SK-N-SH treated with all-trans-retinoic acid at 6 μM for 48 hours (cell line): ENCODE measurements at regions not wholly inside any gene's neighbourhood (a gene's known extent, or its start where the extent isn't known, plus 50 kb on each side); places are given as distances from the start of the nearest gene placed in this dataset.

Source experiments
- ATAC-seq: fragments of 200-7000 bp; cut with Tn5 transposase; 3 replicates; pipeline ENCODE4 v1.9.1; 2020; ENCODE audit warnings: mild to moderate bottlenecking, moderate library complexity
- ARNTL ChIP-seq: fragments of 450-650 bp; formaldehyde crosslinking; IDR thresholded peaks from 2 replicates; pipeline ENCODE4 v1.5.0; 2020; ENCODE audit warnings: low read depth, mild to moderate bottlenecking, moderate library complexity, borderline replicate concordance
- BACH2 ChIP-seq: fragments of 250-450 bp; sonication (Bioruptor Pico); IDR thresholded peaks from 2 replicates; pipeline ENCODE4 v1.9.0; 2021; ENCODE audit warnings: mild to moderate bottlenecking, borderline replicate concordance
- CSDC2 ChIP-seq: fragments of 250-450 bp; sonication (Bioruptor Pico); IDR thresholded peaks from 2 replicates; pipeline ENCODE4 v1.5.0; 2020; ENCODE audit warnings: mild to moderate bottlenecking, moderate library complexity
- ESRRG ChIP-seq: fragments of 250-450 bp; sonication (Bioruptor Pico); IDR thresholded peaks from 2 replicates; pipeline ENCODE4 v1.6.1; 2021; ENCODE audit warnings: mild to moderate bottlenecking
- GLIS3 ChIP-seq: fragments of 250-450 bp; sonication (Bioruptor Pico); IDR thresholded peaks from 2 replicates; pipeline ENCODE4 v1.5.0; 2020; ENCODE audit warnings: mild to moderate bottlenecking, moderate library complexity
- ISL1 ChIP-seq: fragments of 250-450 bp; sonication (Bioruptor Pico); IDR thresholded peaks from 2 replicates; pipeline ENCODE4 v2.1.2; 2022; ENCODE audit warnings: mild to moderate bottlenecking, moderate library complexity
- OSR1 ChIP-seq: fragments of 250-450 bp; sonication (Bioruptor Pico); IDR thresholded peaks from 2 replicates; pipeline ENCODE4 v1.8.0; 2022; ENCODE audit warnings: moderate library complexity, mild to moderate bottlenecking, inconsistent platforms
- PPARA ChIP-seq: fragments of 250-450 bp; sonication (Bioruptor Pico); IDR thresholded peaks from 2 replicates; pipeline ENCODE4 v1.5.0; 2020; ENCODE audit warnings: mild to moderate bottlenecking, borderline replicate concordance
- RARB ChIP-seq: fragments of 250-450 bp; sonication (Bioruptor Pico); IDR thresholded peaks from 2 replicates; pipeline ENCODE4 v1.8.0; 2021; ENCODE audit warnings: mild to moderate bottlenecking, moderate library complexity
- SNAI2 ChIP-seq: fragments of 250-450 bp; sonication (Bioruptor Pico); IDR thresholded peaks from 2 replicates; pipeline ENCODE4 v1.5.0; 2020; ENCODE audit warnings: mild to moderate bottlenecking, moderate library complexity
- TOX ChIP-seq: fragments of 250-450 bp; sonication (Bioruptor Pico); IDR thresholded peaks from 2 replicates; pipeline ENCODE4 v1.8.0; 2021; ENCODE audit warnings: mild to moderate bottlenecking, moderate library complexity, borderline replicate concordance
- ZC3H10 ChIP-seq: fragments of 250-450 bp; sonication (Bioruptor Pico); IDR thresholded peaks from 2 replicates; pipeline ENCODE4 v1.5.1; 2021; ENCODE audit warnings: mild to moderate bottlenecking, moderate library complexity
- ZFP3 ChIP-seq: fragments of 250-450 bp; sonication (Bioruptor Pico); IDR thresholded peaks from 2 replicates; pipeline ENCODE4 v1.5.0; 2020; ENCODE audit warnings: mild to moderate bottlenecking, moderate library complexity
- ZFP30 ChIP-seq: fragments of 450-650 bp; formaldehyde crosslinking; IDR thresholded peaks from 2 replicates; pipeline ENCODE4 v1.5.0; 2022; ENCODE audit warnings: mild to moderate bottlenecking, moderate library complexity
- ZNF565 ChIP-seq: fragments of 450-650 bp; formaldehyde crosslinking; conservative IDR thresholded peaks from 2 replicates; pipeline ENCODE4 v1.5.0; 2020; ENCODE audit warnings: low read depth, mild to moderate bottlenecking, moderate library complexity
- ZNF70 ChIP-seq: fragments of 450-650 bp; formaldehyde crosslinking; IDR thresholded peaks from 2 replicates; pipeline ENCODE4 v1.5.0; 2020; ENCODE audit warnings: mild to moderate bottlenecking, moderate library complexity
- ZNF8 ChIP-seq: fragments of 450-650 bp; formaldehyde crosslinking; IDR thresholded peaks from 2 replicates; pipeline ENCODE4 v1.5.0; 2020; ENCODE audit warnings: mild to moderate bottlenecking, moderate library complexity
- TF ChIP-seq, protein P1 (sequence below): fragments of 250-450 bp; sonication (Bioruptor Pico); IDR thresholded peaks from 2 replicates; pipeline ENCODE4 v1.5.1; 2021; ENCODE audit warnings: mild to moderate bottlenecking, moderate library complexity
- TF ChIP-seq, protein P2 (sequence below): fragments of 250-450 bp; sonication (Bioruptor Pico); IDR thresholded peaks from 2 replicates; pipeline ENCODE4 v1.8.0; 2021; ENCODE audit warnings: low read depth, mild to moderate bottlenecking, moderate library complexity, borderline replicate concordance
- TF ChIP-seq, protein P3 (sequence below): fragments of 250-450 bp; sonication (Bioruptor Pico); IDR thresholded peaks from 2 replicates; pipeline ENCODE4 v1.5.1; 2020; ENCODE audit warnings: low read depth, mild to moderate bottlenecking, moderate library complexity
- TF ChIP-seq, protein P4 (sequence below): fragments of 250-450 bp; sonication (Bioruptor Pico); IDR thresholded peaks from 2 replicates; pipeline ENCODE4 v1.8.0; 2020; ENCODE audit warnings: mild to moderate bottlenecking, moderate library complexity, borderline replicate concordance

DNA sequence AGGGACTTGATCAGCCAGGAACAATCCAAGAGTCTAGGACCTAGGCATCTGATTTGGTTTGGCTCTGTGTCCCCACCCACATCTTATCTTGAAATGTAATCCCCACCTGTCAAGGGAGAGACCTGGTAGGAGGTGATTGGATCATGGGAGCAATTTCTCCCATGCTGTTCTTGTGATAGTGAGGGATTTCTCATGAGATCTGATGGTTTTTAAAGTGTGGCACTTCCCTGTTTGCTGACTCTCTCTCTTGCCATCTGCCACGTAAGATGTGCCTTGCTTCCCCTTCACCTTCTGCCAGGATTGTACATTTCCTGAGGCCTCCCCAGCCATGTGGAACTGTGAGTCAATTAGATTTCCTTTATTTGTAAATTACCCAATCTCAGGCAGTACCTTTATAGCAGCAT, 201.7 kb upstream of the ACTBL2 start:
- ATAC-seq, result no peak
- TF ChIP-seq ZC3H10 (CRISPR knock-in tag) (no peak), SNAI2 (CRISPR knock-in tag) (no peak), ZNF8 (CRISPR knock-in tag) (no peak), CSDC2 (CRISPR knock-in tag) (no peak), ARNTL (CRISPR knock-in tag) (no peak), PPARA (CRISPR knock-in tag) (no peak), ESRRG (CRISPR knock-in tag) (no peak), ZFP3 (CRISPR knock-in tag) (no peak), ZFP30 (CRISPR knock-in tag) (no peak), BACH2 (no peak), TOX (no peak)
- TF ChIP-seq, protein P1, sequence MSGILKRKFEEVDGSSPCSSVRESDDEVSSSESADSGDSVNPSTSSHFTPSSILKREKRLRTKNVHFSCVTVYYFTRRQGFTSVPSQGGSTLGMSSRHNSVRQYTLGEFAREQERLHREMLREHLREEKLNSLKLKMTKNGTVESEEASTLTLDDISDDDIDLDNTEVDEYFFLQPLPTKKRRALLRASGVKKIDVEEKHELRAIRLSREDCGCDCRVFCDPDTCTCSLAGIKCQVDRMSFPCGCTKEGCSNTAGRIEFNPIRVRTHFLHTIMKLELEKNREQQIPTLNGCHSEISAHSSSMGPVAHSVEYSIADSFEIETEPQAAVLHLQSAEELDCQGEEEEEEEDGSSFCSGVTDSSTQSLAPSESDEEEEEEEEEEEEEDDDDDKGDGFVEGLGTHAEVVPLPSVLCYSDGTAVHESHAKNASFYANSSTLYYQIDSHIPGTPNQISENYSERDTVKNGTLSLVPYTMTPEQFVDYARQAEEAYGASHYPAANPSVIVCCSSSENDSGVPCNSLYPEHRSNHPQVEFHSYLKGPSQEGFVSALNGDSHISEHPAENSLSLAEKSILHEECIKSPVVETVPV (CRISPR knock-in tag), result no peak
- TF ChIP-seq, all 23 proteins: peak for 0

DNA sequence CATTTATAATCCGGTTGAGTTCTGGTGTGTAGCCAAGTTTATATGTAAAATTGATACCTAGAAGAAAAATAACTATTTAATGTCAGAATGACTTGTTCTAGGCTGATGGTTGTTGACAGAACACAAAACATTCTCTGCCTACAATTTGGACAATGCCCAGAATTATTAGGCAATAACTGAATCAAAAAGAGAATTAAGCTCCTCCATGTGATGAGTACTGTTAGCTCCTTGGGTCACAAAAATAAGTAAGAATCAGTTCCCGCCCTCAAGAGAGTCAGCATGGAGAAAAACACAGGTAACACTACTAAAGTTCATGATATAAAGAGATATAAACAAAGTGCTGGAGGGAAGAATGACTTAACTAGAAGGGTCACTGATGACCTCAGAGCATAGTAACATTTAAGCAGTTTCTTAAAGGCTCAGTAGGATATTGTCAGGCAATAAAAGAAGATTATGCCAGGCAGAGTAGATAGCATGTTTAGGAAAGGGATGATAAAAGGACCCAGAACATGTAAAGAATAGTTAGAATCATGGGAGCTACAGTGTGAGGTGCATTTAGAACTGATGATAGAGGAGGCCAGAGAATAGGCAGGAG, 200.5 kb upstream of the ACTBL2 start:
- TF ChIP-seq TOX (peak; percentile 37; the same call in 1 of the 2 replicates), CSDC2 (CRISPR knock-in tag) (no peak), RARB (CRISPR knock-in tag) (no peak), ZC3H10 (CRISPR knock-in tag) (0 out of 2 replicates have a peak, but pooled peaks have one; percentile 29), BACH2 (no peak), ZFP30 (CRISPR knock-in tag) (no peak)
- TF ChIP-seq, protein P2, sequence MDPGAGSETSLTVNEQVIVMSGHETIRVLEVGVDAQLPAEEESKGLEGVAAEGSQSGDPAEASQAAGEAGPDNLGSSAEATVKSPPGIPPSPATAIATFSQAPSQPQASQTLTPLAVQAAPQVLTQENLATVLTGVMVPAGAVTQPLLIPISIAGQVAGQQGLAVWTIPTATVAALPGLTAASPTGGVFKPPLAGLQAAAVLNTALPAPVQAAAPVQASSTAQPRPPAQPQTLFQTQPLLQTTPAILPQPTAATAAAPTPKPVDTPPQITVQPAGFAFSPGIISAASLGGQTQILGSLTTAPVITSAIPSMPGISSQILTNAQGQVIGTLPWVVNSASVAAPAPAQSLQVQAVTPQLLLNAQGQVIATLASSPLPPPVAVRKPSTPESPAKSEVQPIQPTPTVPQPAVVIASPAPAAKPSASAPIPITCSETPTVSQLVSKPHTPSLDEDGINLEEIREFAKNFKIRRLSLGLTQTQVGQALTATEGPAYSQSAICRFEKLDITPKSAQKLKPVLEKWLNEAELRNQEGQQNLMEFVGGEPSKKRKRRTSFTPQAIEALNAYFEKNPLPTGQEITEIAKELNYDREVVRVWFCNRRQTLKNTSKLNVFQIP (CRISPR knock-in tag), result no peak
- no peak for ATAC-seq

DNA sequence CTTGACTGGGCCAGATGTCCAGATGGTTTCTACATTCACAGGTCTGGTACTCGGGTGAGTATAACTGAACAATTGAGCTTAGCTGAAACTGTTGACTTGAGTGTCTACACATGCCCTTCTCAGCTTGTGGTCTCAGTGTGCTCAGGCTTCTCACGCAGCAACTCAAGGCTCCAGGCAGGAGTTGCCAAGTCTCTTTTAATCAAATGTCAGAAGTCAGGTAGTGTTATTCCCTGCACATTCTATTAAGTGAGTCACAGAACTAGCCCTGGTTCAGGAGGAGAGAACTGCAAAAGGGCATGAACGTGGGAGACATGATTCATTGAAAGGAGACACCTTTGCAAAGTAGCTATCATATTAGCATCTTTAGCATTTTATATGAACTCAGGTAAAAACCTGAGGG, 199.3 kb upstream of the ACTBL2 start:
- no peak; the same call in 2 of the 3 replicates for ATAC-seq
- TF ChIP-seq ZNF70 (CRISPR knock-in tag), result no peak
- TF ChIP-seq PPARA (CRISPR knock-in tag), result no peak
- TF ChIP-seq, protein P3, sequence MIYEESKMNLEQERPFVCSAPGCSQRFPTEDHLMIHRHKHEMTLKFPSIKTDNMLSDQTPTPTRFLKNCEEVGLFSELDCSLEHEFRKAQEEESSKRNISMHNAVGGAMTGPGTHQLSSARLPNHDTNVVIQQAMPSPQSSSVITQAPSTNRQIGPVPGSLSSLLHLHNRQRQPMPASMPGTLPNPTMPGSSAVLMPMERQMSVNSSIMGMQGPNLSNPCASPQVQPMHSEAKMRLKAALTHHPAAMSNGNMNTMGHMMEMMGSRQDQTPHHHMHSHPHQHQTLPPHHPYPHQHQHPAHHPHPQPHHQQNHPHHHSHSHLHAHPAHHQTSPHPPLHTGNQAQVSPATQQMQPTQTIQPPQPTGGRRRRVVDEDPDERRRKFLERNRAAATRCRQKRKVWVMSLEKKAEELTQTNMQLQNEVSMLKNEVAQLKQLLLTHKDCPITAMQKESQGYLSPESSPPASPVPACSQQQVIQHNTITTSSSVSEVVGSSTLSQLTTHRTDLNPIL, result no peak
- no peak for TF ChIP-seq CSDC2 (CRISPR knock-in tag)
- no peak for TF ChIP-seq ARNTL (CRISPR knock-in tag)
- TF ChIP-seq OSR1 (CRISPR knock-in tag), result no peak
- no peak for TF ChIP-seq RARB (CRISPR knock-in tag)
- no peak for TF ChIP-seq SNAI2 (CRISPR knock-in tag)
- TF ChIP-seq, protein P1 (CRISPR knock-in tag), result no peak
- TF ChIP-seq GLIS3 (CRISPR knock-in tag), result no peak
- TF ChIP-seq, protein P2 (CRISPR knock-in tag), result no peak
- TF ChIP-seq, protein P4, sequence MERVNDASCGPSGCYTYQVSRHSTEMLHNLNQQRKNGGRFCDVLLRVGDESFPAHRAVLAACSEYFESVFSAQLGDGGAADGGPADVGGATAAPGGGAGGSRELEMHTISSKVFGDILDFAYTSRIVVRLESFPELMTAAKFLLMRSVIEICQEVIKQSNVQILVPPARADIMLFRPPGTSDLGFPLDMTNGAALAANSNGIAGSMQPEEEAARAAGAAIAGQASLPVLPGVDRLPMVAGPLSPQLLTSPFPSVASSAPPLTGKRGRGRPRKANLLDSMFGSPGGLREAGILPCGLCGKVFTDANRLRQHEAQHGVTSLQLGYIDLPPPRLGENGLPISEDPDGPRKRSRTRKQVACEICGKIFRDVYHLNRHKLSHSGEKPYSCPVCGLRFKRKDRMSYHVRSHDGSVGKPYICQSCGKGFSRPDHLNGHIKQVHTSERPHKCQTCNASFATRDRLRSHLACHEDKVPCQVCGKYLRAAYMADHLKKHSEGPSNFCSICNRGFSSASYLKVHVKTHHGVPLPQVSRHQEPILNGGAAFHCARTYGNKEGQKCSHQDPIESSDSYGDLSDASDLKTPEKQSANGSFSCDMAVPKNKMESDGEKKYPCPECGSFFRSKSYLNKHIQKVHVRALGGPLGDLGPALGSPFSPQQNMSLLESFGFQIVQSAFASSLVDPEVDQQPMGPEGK (CRISPR knock-in tag), result no peak
- TF ChIP-seq ZNF8 (CRISPR knock-in tag), result no peak
- no peak for TF ChIP-seq ZNF565 (CRISPR knock-in tag)
- no peak for TF ChIP-seq ZFP30 (CRISPR knock-in tag)
- no peak for TF ChIP-seq ISL1 (CRISPR knock-in tag)
- TF ChIP-seq BACH2, result no peak
